ENCODE measurements at regions not wholly inside any gene's neighbourhood (a gene's known extent, or its start where the extent isn't known, plus 50 kb on each side); places are given as distances from the start of the nearest gene placed in this dataset.
A peak's percentile ranks its signal among the peaks of the same experiment; 100 is the strongest.

DNA sequence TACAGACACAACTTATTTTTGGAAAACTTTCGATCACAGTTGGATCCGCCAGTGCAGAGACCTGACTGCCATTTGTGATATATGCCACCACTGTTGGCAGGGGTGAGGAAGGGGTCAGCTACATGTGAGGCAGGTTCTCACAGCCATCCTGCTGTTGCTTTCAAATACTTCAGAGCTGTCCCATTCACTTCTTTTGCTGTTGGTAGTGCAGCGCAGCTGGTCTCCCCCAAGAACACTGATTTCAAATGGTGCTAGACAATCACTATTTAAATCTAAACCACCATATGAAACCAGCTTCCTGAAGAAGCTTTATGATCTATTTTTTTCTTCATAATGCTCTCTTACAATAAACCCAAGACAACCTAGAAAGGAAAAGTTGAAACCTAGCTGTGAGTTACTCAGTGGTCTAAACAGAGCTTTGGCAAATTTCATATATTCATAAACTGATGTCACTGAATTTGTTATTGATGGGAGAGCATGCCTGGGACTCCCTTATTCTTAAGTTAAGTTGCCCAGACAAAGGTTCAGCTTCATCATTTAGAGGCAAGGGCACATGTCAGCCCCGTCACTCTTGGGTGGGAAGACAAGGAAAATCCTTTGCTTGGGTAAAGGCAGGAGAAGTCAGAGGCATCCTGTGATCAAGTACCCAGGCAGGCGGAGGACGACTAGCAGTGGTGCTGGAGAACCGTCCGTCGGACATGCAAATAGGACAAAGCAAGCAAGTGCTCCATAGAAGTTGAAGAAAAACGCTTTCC, 143.4 kb upstream of the KLF14 start:
- no peak for DNase-seq (ENCODE audit: low read depth)
- H3K4me3 ChIP-seq (ENCODE audit: low read depth, low read length): no peak overlapping the region
- TF ChIP-seq, protein P1, sequence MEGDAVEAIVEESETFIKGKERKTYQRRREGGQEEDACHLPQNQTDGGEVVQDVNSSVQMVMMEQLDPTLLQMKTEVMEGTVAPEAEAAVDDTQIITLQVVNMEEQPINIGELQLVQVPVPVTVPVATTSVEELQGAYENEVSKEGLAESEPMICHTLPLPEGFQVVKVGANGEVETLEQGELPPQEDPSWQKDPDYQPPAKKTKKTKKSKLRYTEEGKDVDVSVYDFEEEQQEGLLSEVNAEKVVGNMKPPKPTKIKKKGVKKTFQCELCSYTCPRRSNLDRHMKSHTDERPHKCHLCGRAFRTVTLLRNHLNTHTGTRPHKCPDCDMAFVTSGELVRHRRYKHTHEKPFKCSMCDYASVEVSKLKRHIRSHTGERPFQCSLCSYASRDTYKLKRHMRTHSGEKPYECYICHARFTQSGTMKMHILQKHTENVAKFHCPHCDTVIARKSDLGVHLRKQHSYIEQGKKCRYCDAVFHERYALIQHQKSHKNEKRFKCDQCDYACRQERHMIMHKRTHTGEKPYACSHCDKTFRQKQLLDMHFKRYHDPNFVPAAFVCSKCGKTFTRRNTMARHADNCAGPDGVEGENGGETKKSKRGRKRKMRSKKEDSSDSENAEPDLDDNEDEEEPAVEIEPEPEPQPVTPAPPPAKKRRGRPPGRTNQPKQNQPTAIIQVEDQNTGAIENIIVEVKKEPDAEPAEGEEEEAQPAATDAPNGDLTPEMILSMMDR (conservative IDR thresholded peaks at IDR 0.05; ENCODE audit: low read depth, low read length): no peak

DNA sequence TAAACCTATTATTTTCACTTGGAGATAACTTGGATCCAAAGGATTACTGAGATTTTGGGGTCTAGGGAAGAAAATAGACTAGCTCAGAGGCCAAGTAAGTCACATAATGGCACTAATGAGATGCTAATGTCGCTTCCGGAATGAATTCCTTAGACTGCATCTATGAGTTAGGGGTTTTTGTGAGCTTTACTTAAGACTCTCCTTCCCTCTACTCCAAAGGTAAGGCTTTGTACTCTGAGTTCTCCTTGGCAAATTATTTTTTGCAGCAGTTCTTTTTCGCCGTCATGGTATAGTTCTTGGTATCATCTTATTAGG, 143.9 kb upstream of the KLF14 start:
- TF ChIP-seq, protein P1 (conservative IDR thresholded peaks at IDR 0.05; ENCODE audit: low read depth, low read length): no peak
- DNase-seq (ENCODE audit: low read depth): no peak
- no peak overlapping the region for H3K4me3 ChIP-seq (ENCODE audit: low read depth, low read length)

DNA sequence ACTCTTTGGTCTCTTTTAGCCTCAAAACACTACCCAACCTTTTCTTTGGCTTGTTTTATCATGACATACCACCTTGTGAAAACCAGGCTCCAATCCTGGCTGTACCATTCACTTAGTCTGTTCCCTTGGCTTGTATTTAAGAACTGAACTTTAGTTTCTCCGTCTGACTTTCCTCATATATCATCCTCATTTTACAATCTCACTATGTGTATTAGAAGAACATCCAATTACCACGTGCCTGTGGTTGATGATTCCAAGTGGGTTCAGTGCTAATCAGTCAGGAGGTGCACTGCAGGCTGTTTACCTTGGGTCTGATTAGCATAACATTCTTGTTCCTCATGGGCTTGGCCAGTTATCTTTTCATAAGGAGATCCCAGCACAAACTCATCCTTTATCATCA, 144.8 kb upstream of the KLF14 start:
- no peak overlapping the region for H3K4me3 ChIP-seq (ENCODE audit: low read depth, low read length)
- TF ChIP-seq, protein P1 (conservative IDR thresholded peaks at IDR 0.05; ENCODE audit: low read depth, low read length): no peak
- peak; percentile 52 for DNase-seq (ENCODE audit: low read depth)

DNA sequence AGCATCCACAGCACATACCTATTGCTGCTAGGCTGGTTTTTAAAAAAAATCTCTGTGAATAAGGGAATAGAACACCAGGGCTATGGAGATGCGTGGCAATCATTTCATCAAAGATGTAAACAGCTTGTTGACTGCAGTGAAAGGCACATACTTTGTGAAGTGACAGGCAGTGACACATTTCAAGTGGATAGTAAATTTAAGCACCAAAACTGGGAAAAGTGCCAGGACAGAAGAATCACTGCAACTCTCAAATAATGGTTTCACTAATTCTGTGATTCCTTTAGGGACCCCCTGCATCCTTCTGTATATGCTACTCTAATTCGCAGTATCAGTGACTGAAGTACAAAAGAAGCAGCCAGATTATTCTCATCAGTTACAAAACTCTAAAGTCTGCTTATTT, 145.2 kb upstream of the KLF14 start:
- TF ChIP-seq, protein P1 (conservative IDR thresholded peaks at IDR 0.05; ENCODE audit: low read depth, low read length): no peak
- no peak for DNase-seq (ENCODE audit: low read depth)
- H3K4me3 ChIP-seq (ENCODE audit: low read depth, low read length): no peak overlapping the region

DNA sequence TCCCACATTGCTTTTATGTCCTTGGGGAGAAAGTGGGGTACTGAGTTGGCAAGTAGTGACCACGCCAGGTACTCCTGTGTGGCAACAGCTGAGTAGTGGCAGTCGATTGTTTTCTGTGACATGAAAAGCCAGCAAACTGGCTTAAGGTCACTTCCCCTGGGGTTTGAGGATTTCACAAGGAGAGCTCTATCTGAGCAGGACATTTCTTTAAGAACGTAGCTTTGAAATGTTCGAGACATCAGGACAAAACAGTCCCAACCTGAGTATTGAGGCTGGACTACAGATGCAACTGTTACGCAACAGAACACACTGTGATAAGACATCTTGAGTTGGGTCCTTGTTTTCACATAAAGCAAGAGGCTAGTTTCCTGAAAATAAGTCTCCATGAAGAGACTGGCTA, 146.7 kb upstream of the KLF14 start:
- TF ChIP-seq, protein P1 (conservative IDR thresholded peaks at IDR 0.05; ENCODE audit: low read depth, low read length): no peak
- H3K4me3 ChIP-seq (ENCODE audit: low read depth, low read length): no peak overlapping the region
- DNase-seq (ENCODE audit: low read depth): peak; percentile 74

DNA sequence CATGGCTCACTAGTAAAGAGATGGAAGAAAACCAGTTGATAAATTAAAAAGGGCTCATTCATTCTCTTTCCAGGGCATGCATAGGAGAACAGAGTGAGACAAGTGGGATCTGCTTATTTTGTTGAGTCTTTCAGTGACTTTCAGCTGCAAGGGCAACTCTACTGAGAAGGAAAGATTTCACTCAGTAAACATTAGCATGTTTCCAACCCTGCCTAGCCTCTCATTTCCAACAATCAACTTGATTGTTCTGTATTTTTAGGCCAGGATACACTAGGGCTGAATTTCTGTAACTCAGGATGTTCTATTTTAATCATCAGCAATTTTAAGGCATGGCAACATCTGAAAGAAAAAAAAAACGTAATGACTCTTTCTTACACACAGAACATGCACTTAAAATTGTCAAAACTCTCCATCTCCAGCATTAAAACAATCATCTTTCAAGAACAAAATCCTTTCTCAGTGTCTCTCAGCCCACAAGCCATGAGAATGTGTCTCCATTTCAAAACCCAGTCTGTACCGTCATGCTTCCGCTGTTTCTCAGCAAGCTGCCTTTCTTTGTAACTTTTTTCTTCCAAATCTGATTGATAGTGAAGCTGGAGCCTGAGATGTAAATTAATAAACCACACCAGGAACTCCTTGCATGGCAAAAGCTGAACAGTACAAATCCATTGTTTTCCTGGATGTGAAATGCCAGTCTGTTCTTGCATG, 147.2 kb upstream of the KLF14 start:
- TF ChIP-seq, protein P1 (conservative IDR thresholded peaks at IDR 0.05; ENCODE audit: low read depth, low read length): no peak
- no peak overlapping the region for H3K4me3 ChIP-seq (ENCODE audit: low read depth, low read length)
- DNase-seq (ENCODE audit: low read depth): no peak

DNA sequence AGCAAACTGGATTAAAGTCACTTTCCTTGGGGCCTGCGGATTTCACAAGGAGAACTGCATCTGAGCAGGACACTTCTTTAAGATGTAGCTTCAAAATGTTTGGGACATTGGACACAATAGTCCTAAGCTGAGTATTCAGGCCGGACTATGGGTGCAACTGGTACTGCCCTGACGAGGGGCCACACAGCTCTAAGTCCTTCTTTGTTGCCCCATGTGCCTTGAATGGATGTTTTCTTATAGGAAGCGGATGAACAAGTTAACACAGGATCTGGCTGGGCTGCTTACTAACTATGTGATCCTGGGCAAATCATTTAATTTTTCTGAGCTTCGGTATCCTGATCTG, 147.8 kb upstream of the KLF14 start:
- no peak for DNase-seq (ENCODE audit: low read depth)
- TF ChIP-seq, protein P1 (conservative IDR thresholded peaks at IDR 0.05; ENCODE audit: low read depth, low read length): no peak
- H3K4me3 ChIP-seq (ENCODE audit: low read depth, low read length): no peak overlapping the region
